ENCODE measurements at regions not wholly inside any gene's neighbourhood (a gene's known extent, or its start where the extent isn't known, plus 50 kb on each side); places are given as distances from the start of the nearest gene placed in this dataset.
A peak's percentile ranks its signal among the peaks of the same experiment; 100 is the strongest.

DNA sequence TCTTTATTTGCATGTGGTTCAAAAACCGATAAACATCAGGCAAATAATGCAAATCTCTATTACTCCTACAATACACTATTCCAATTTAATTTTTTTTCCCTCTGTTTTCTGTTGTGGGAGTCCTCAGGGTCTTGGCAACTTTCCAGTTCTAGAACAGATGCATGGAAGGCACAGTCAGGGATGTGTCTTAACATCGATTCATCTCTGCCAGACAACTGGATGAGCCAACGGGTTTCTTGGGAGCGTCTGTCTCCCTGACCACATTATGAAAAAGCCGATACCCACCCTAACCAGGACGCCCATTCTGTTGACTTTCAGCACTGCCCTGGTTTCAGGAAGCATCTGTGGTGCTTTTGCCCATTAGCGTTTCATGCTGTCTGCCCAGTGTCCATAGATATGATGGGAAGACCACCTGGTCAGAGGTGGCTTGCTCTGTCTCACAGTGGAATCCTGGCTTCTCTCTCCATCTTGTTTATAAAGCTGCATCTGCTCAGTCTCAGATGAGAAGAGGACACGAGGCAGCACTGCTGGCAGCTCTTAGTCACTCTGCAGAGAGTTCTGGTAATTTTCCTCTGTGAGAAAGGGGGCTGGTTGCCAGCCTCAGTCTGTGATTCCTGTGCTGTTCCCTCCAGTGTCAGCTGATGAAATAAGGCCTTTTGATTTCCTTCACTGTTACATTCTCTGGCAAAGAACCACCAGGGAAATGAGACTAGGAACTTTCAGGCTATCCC, 57.9 kb upstream of the KCNE4 start:
- TF ChIP-seq POLR2AphosphoS5 (IDR thresholded peaks at IDR 0.05) (no peak), EP300 (IDR thresholded peaks at IDR 0.05) (no peak)
- TF ChIP-seq, protein P1, sequence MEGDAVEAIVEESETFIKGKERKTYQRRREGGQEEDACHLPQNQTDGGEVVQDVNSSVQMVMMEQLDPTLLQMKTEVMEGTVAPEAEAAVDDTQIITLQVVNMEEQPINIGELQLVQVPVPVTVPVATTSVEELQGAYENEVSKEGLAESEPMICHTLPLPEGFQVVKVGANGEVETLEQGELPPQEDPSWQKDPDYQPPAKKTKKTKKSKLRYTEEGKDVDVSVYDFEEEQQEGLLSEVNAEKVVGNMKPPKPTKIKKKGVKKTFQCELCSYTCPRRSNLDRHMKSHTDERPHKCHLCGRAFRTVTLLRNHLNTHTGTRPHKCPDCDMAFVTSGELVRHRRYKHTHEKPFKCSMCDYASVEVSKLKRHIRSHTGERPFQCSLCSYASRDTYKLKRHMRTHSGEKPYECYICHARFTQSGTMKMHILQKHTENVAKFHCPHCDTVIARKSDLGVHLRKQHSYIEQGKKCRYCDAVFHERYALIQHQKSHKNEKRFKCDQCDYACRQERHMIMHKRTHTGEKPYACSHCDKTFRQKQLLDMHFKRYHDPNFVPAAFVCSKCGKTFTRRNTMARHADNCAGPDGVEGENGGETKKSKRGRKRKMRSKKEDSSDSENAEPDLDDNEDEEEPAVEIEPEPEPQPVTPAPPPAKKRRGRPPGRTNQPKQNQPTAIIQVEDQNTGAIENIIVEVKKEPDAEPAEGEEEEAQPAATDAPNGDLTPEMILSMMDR (IDR thresholded peaks at IDR 0.05): no peak
- H3K4me1 ChIP-seq: no peaks in the 10 kb centered on the region
- no peaks in the 10 kb centered on the region for H3K36me3 ChIP-seq
- no peaks in the 10 kb centered on the region for H3K9me3 ChIP-seq
- no peaks in the 10 kb centered on the region for H3K27me3 ChIP-seq
- WGBS, 2 donors: 62 to 85% methylated on average over 5 to 8 of the region's 8 CpGs
- DNase-seq (peak in 1 of 2 donors; percentile 47), ATAC-seq (ENCODE audit: low FRiP score in 2 of 2) (peak; percentile 76 to 96)
- no peak overlapping the region for H3K4me3 ChIP-seq
- H3K27ac ChIP-seq: peak overlapping the region; percentile 27 to 72 (median 54)

DNA sequence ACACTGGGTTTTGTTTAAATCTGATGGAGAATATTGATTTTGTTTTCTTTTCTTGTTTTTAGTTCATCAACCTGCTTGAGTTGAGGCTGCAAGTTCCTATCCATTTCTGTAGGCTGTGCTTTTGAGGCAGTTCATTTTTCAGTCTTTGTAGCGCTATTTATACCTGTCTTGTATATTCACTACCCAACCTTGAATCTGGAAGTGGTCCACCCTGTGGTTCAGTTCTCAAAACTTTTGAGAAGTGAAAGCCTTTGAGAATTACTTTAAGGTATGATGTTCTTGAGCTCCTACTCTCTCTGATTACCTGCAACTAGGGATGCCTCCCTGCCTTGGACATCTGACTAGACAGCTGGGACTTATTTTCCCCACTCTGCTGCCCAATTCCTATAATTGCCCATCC, 53.5 kb upstream of the KCNE4 start:
- Histone ChIP-seq H3K27me3 (no peaks in the 10 kb centered on the region), H3K36me3 (no peaks in the 10 kb centered on the region), H3K9me3 (no peaks in the 10 kb centered on the region), H3K4me1 (no peaks in the 10 kb centered on the region), H3K4me3 (no peak overlapping the region), H3K27ac (no peak overlapping the region)
- DNase-seq (no peak), ATAC-seq (ENCODE audit: low FRiP score in 2 of 2) (no peak)
- TF ChIP-seq, protein P1 (IDR thresholded peaks at IDR 0.05): no peak
- no peak for TF ChIP-seq POLR2A (IDR thresholded peaks at IDR 0.05)
- TF ChIP-seq POLR2AphosphoS5 (IDR thresholded peaks at IDR 0.05): no peak
- TF ChIP-seq EP300 (IDR thresholded peaks at IDR 0.05): no peak
- 97% methylated on average over 1 of the region's 1 CpG for WGBS, 2 donors

DNA sequence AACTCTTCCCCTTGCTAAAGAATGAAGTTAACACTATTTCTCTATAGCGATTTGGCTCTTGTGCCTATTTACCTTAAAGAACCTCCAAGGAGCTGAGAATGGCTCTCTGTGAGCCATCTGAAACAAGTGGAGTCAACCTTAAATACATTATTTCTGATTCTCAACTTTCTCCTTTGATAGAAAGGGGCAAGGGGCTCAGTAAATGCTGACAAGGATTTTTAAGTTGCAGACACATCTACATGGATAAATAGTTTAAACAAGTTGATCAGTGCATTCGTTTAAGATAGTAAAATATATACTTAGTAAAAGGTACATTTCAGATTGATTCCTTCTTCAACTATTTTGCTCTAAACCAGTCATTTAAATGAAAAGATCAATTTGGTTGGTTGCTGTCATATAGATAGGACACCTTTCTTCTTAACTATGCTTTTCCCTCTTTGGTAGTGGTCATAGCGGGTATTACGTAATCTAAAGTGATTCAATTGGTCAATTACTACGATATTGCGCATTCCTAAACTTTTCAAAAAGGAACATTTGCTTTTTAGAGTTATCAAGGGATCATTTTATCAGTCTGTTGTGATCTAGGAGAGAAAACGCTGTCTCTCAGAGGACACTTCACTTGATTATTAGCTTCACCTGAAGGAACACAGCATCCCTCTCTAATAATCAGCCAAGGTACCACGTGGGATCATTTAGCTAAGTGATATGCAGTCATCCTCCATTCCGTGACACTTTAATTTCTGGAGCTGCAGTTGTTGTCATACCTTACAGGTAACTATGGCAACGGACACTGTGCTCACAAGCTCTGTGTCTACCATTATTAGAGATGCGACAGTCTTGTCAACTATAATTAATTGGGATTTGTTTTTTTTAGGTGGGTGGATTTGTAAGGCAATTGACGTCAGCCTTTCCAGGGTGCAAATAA, 50.9 kb upstream of the KCNE4 start:
- Histone ChIP-seq H3K27me3 (no peaks in the 10 kb centered on the region), H3K27ac (no peak overlapping the region), H3K4me1 (no peaks in the 10 kb centered on the region), H3K4me3 (no peak overlapping the region), H3K36me3 (no peaks in the 10 kb centered on the region), H3K9me3 (no peaks in the 10 kb centered on the region)
- WGBS, 2 donors: 84 to 85% methylated on average over 12 of the region's 12 CpGs
- ATAC-seq (ENCODE audit: low FRiP score in 2 of 2) (no peak), DNase-seq (no peak)
- TF ChIP-seq POLR2A (IDR thresholded peaks at IDR 0.05) (no peak), POLR2AphosphoS5 (IDR thresholded peaks at IDR 0.05) (no peak), EP300 (IDR thresholded peaks at IDR 0.05) (no peak)
- TF ChIP-seq, protein P1 (IDR thresholded peaks at IDR 0.05): no peak

DNA sequence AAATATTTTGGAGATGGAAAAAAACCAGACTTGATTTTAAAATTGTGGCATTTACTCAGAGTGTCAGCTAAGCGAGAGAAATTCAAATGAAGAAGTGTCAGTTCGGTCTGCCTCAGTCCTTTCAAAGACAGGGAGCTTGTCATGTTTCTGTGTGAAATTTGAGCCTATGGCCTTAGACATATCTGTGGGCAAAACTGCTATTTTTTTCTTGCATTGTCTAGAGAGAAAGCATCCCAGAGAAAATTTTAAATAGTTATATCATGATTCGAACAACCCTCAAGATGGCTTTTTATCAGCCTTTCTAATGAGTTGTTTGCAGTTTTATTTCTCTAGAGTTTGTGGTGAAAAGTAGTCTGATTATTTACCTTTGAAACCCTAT, 50.2 kb upstream of the KCNE4 start:
- Histone ChIP-seq H3K27ac (no peak overlapping the region), H3K4me1 (no peaks in the 10 kb centered on the region), H3K36me3 (no peaks in the 10 kb centered on the region), H3K27me3 (no peaks in the 10 kb centered on the region), H3K9me3 (no peaks in the 10 kb centered on the region), H3K4me3 (no peak overlapping the region)
- DNase-seq (no peak), ATAC-seq (ENCODE audit: low FRiP score in 2 of 2) (no peak)
- TF ChIP-seq, protein P1 (IDR thresholded peaks at IDR 0.05): no peak
- TF ChIP-seq POLR2AphosphoS5 (IDR thresholded peaks at IDR 0.05) (no peak), EP300 (IDR thresholded peaks at IDR 0.05) (no peak), POLR2A (IDR thresholded peaks at IDR 0.05) (no peak)
- WGBS, 2 donors: 83 to 87% methylated on average over 3 of the region's 3 CpGs

All from upper lobe of left lung (tissue), 6 donors.